ENCODE measurements at regions not wholly inside any gene's neighbourhood (a gene's known extent, or its start where the extent isn't known, plus 50 kb on each side); places are given as distances from the start of the nearest gene placed in this dataset.

DNA sequence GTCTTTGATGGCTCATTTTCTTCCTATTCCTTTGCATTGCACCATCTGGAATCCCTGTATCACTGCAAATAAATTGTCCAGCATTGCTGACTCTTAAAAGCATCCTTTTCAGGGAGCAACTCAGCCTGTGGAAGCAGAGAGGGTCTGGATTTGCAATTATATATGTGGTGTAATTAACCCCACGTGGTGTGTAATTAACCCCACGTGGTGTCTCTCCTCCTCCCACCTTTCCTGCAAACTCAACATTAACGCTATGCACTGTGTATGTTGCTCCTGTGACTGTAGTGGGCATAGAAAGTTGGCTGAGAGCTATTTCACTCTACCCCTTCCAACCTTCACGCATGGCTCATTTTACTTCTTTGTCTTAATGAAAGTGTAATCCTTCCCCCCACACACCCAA, 689.0 kb upstream of the COBL start:
- TF ChIP-seq ZNF140 (tag by site-specific recombination; IDR thresholded peaks at IDR 0.05) (no peak), ZFP69B (tag by site-specific recombination; IDR thresholded peaks at IDR 0.05) (no peak), ZNF121 (tag by site-specific recombination; IDR thresholded peaks at IDR 0.05) (no peak), ZNF19 (tag by site-specific recombination; IDR thresholded peaks at IDR 0.05; ENCODE audit: low read depth) (no peak), ZBTB8A (tag by site-specific recombination; IDR thresholded peaks at IDR 0.05) (no peak)
- TF ChIP-seq, protein P1, sequence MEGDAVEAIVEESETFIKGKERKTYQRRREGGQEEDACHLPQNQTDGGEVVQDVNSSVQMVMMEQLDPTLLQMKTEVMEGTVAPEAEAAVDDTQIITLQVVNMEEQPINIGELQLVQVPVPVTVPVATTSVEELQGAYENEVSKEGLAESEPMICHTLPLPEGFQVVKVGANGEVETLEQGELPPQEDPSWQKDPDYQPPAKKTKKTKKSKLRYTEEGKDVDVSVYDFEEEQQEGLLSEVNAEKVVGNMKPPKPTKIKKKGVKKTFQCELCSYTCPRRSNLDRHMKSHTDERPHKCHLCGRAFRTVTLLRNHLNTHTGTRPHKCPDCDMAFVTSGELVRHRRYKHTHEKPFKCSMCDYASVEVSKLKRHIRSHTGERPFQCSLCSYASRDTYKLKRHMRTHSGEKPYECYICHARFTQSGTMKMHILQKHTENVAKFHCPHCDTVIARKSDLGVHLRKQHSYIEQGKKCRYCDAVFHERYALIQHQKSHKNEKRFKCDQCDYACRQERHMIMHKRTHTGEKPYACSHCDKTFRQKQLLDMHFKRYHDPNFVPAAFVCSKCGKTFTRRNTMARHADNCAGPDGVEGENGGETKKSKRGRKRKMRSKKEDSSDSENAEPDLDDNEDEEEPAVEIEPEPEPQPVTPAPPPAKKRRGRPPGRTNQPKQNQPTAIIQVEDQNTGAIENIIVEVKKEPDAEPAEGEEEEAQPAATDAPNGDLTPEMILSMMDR (tag by site-specific recombination; IDR thresholded peaks at IDR 0.05) = no peak
- TF ChIP-seq, protein P2, sequence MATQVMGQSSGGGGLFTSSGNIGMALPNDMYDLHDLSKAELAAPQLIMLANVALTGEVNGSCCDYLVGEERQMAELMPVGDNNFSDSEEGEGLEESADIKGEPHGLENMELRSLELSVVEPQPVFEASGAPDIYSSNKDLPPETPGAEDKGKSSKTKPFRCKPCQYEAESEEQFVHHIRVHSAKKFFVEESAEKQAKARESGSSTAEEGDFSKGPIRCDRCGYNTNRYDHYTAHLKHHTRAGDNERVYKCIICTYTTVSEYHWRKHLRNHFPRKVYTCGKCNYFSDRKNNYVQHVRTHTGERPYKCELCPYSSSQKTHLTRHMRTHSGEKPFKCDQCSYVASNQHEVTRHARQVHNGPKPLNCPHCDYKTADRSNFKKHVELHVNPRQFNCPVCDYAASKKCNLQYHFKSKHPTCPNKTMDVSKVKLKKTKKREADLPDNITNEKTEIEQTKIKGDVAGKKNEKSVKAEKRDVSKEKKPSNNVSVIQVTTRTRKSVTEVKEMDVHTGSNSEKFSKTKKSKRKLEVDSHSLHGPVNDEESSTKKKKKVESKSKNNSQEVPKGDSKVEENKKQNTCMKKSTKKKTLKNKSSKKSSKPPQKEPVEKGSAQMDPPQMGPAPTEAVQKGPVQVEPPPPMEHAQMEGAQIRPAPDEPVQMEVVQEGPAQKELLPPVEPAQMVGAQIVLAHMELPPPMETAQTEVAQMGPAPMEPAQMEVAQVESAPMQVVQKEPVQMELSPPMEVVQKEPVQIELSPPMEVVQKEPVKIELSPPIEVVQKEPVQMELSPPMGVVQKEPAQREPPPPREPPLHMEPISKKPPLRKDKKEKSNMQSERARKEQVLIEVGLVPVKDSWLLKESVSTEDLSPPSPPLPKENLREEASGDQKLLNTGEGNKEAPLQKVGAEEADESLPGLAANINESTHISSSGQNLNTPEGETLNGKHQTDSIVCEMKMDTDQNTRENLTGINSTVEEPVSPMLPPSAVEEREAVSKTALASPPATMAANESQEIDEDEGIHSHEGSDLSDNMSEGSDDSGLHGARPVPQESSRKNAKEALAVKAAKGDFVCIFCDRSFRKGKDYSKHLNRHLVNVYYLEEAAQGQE (tag by site-specific recombination; IDR thresholded peaks at IDR 0.05) = no peak

Data from HEK293 (cell line).